HepG2 (cell line): ENCODE measurements at regions not wholly inside any gene's neighbourhood (a gene's known extent, or its start where the extent isn't known, plus 50 kb on each side); places are given as distances from the start of the nearest gene placed in this dataset.

Source experiments
- CEBPB ChIP-seq: IDR thresholded peaks from 2 replicates; pipeline ENCODE4 v1.6.1; 2011; ENCODE audit warnings: low read depth, low read length, improper control_type of control experiment, borderline replicate concordance
- GTF2F1 ChIP-seq: fragments of 150-350 bp; IDR thresholded peaks from 2 replicates; pipeline ENCODE4 v1.6.1; 2014; ENCODE audit warnings: low read length
- HIVEP1 ChIP-seq: sonication (generic); formaldehyde crosslinking; IDR thresholded peaks from 2 replicates; pipeline ENCODE4 v1.4.0; 2020; ENCODE audit warnings: mild to moderate bottlenecking, missing genetic modification reagents
- HMG20B ChIP-seq: conservative IDR thresholded peaks from 2 replicates; pipeline ENCODE4 v1.6.1; 2016; ENCODE audit warnings: missing genetic modification reagents, missing compliant biosample characterization
- HNF4G ChIP-seq, 2 experiments: sonication (generic) in 1 of 2; formaldehyde crosslinking in 1 of 2; IDR thresholded peaks; 2 replicates each; pipeline versions ENCODE4 v1.4.0 to v1.6.1; 2011 to 2020; ENCODE audit warnings: borderline replicate concordance in 2 of 2, low read depth in 2 of 2, mild to moderate bottlenecking in 2 of 2, low read length in 1 of 2, missing genetic modification reagents in 1 of 2, moderate library complexity in 1 of 2
- HNRNPUL1 ChIP-seq: fragments of 200-400 bp; formaldehyde crosslinking; IDR thresholded peaks from 2 replicates; pipeline ENCODE4 v1.6.1; 2017; ENCODE audit warnings: low read depth, mild to moderate bottlenecking, low read length, moderate library complexity
- MEF2D ChIP-seq: sonication (generic); formaldehyde crosslinking; IDR thresholded peaks from 2 replicates; pipeline ENCODE4 v1.5.1; 2020; ENCODE audit warnings: mild to moderate bottlenecking, missing genetic modification reagents
- REL ChIP-seq: sonication (generic); formaldehyde crosslinking; conservative IDR thresholded peaks from 2 replicates; pipeline ENCODE4 v1.8.0; 2022; ENCODE audit warnings: mild to moderate bottlenecking, missing genetic modification reagents, moderate library complexity
- U2AF1 ChIP-seq: fragments of 200-400 bp; formaldehyde crosslinking; optimal IDR thresholded peaks from 2 replicates; pipeline ENCODE3; 2017; ENCODE audit warnings: mild to moderate bottlenecking, low read depth, low read length
- YEATS4 ChIP-seq: sonication (generic); formaldehyde crosslinking; IDR thresholded peaks from 2 replicates; pipeline ENCODE4 v1.4.0; 2020; ENCODE audit warnings: missing genetic modification reagents, borderline replicate concordance
- ZFX ChIP-seq: sonication (generic); formaldehyde crosslinking; IDR thresholded peaks from 2 replicates; pipeline ENCODE4 v1.4.0; 2020; ENCODE audit warnings: mild to moderate bottlenecking, low read depth, missing genetic modification reagents, moderate library complexity
- ZFYVE20 ChIP-seq: sonication (generic); formaldehyde crosslinking; IDR thresholded peaks from 2 replicates; pipeline ENCODE4 v1.8.0; 2023; ENCODE audit warnings: low read depth, mild to moderate bottlenecking, moderate library complexity, missing genetic modification reagents, borderline replicate concordance
- ZMAT3 ChIP-seq: sonication (generic); formaldehyde crosslinking; conservative IDR thresholded peaks from 2 replicates; pipeline ENCODE4 v1.7.0; 2021; ENCODE audit warnings: missing genetic modification reagents
- ZNF317 ChIP-seq: sonication (generic); formaldehyde crosslinking; IDR thresholded peaks from 2 replicates; pipeline ENCODE4 v1.5.0; 2020; ENCODE audit warnings: mild to moderate bottlenecking, missing genetic modification reagents
- ZNF460 ChIP-seq: sonication (generic); formaldehyde crosslinking; IDR thresholded peaks from 2 replicates; pipeline ENCODE4 v1.5.1; 2020; ENCODE audit warnings: missing genetic modification reagents, mild to moderate bottlenecking, borderline replicate concordance
- ZNF720 ChIP-seq: sonication (generic); formaldehyde crosslinking; IDR thresholded peaks from 2 replicates; pipeline ENCODE4 v1.4.0; 2020; ENCODE audit warnings: missing genetic modification reagents
- TF ChIP-seq, protein P1 (sequence below), 2 experiments: IDR thresholded peaks; 2 replicates each; pipeline ENCODE4 v1.6.1; 2011 to 2012; ENCODE audit warnings: low read length in 2 of 2, borderline replicate concordance in 1 of 2, low read depth in 1 of 2, mild to moderate bottlenecking in 1 of 2, moderate library complexity in 1 of 2
- TF ChIP-seq, protein P2 (sequence below): sonication (generic); formaldehyde crosslinking; IDR thresholded peaks from 2 replicates; pipeline ENCODE4 v1.8.0; 2022; ENCODE audit warnings: mild to moderate bottlenecking, missing genetic modification reagents; ENCODE audit not compliant: insufficient replicate concordance
- TF ChIP-seq, protein P3 (sequence below): sonication (generic); formaldehyde crosslinking; IDR thresholded peaks from 2 replicates; pipeline ENCODE4 v1.5.1; 2020; ENCODE audit warnings: mild to moderate bottlenecking, missing genetic modification reagents, borderline replicate concordance

DNA sequence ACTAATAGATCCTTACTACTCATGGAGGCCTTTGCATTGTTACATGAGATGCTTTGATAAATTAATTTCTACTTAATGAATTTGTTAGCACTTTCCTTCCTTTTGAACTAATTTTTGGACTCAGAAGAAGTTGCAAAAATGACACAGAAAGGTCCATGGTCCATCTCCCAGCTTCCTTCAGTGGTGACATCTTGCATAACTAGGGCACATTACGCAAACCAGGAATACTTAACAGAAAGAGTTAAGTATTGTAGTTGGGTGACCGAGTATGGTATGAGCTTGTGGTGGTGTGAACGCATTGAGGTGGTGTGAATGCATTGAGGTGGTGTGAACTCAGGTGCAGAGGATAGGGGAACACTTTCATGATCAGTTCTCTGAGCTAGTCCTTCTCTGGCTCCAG, 151.1 kb upstream of the TWIST2 start (continued):
- TF ChIP-seq HIVEP1 (CRISPR knock-in tag): no peak
- TF ChIP-seq ZNF720: no peak
- TF ChIP-seq, protein P1, sequence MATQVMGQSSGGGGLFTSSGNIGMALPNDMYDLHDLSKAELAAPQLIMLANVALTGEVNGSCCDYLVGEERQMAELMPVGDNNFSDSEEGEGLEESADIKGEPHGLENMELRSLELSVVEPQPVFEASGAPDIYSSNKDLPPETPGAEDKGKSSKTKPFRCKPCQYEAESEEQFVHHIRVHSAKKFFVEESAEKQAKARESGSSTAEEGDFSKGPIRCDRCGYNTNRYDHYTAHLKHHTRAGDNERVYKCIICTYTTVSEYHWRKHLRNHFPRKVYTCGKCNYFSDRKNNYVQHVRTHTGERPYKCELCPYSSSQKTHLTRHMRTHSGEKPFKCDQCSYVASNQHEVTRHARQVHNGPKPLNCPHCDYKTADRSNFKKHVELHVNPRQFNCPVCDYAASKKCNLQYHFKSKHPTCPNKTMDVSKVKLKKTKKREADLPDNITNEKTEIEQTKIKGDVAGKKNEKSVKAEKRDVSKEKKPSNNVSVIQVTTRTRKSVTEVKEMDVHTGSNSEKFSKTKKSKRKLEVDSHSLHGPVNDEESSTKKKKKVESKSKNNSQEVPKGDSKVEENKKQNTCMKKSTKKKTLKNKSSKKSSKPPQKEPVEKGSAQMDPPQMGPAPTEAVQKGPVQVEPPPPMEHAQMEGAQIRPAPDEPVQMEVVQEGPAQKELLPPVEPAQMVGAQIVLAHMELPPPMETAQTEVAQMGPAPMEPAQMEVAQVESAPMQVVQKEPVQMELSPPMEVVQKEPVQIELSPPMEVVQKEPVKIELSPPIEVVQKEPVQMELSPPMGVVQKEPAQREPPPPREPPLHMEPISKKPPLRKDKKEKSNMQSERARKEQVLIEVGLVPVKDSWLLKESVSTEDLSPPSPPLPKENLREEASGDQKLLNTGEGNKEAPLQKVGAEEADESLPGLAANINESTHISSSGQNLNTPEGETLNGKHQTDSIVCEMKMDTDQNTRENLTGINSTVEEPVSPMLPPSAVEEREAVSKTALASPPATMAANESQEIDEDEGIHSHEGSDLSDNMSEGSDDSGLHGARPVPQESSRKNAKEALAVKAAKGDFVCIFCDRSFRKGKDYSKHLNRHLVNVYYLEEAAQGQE (IDR thresholded peaks at IDR 0.05; ENCODE audit: borderline replicate concordance in 1 of 2, low read depth in 1 of 2, low read length in 2 of 2): no peak
- TF ChIP-seq ZNF317 (CRISPR knock-in tag): no peak
- no peak for TF ChIP-seq HNRNPUL1
- TF ChIP-seq, protein P2, sequence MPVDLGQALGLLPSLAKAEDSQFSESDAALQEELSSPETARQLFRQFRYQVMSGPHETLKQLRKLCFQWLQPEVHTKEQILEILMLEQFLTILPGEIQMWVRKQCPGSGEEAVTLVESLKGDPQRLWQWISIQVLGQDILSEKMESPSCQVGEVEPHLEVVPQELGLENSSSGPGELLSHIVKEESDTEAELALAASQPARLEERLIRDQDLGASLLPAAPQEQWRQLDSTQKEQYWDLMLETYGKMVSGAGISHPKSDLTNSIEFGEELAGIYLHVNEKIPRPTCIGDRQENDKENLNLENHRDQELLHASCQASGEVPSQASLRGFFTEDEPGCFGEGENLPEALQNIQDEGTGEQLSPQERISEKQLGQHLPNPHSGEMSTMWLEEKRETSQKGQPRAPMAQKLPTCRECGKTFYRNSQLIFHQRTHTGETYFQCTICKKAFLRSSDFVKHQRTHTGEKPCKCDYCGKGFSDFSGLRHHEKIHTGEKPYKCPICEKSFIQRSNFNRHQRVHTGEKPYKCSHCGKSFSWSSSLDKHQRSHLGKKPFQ (CRISPR knock-in tag): peak; percentile 78
- TF ChIP-seq MEF2D: no peak
- TF ChIP-seq HNF4G (IDR thresholded peaks at IDR 0.05; ENCODE audit: borderline replicate concordance, low read depth, low read length): 0 out of 2 replicates have a peak, but pooled peaks have one; percentile 20
- TF ChIP-seq HNF4G (CRISPR knock-in tag; IDR thresholded peaks at IDR 0.05; ENCODE audit: borderline replicate concordance, low read depth): no peak
- no peak for TF ChIP-seq ZFX (CRISPR knock-in tag)
- peak; percentile 70; the same call in 1 of the 2 replicates for TF ChIP-seq CEBPB
- no peak for TF ChIP-seq HMG20B (CRISPR knock-in tag)
- TF ChIP-seq REL (CRISPR knock-in tag): no peak
- no peak for TF ChIP-seq YEATS4
- no peak for TF ChIP-seq ZMAT3 (CRISPR knock-in tag)
- TF ChIP-seq, protein P3, sequence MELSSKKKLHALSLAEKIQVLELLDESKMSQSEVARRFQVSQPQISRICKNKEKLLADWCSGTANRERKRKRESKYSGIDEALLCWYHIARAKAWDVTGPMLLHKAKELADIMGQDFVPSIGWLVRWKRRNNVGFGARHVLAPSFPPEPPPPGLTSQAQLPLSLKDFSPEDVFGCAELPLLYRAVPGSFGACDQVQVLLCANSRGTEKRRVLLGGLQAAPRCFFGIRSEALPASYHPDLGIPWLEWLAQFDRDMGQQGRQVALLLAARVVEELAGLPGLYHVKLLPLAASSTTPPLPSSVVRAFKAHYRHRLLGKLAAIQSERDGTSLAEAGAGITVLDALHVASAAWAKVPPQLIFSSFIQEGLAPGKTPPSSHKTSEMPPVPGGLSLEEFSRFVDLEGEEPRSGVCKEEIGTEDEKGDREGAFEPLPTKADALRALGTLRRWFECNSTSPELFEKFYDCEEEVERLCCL (CRISPR knock-in tag): no peak
- no peak for TF ChIP-seq GTF2F1
- TF ChIP-seq ZNF460: no peak
- no peak for TF ChIP-seq ZFYVE20 (CRISPR knock-in tag)
- no peak for TF ChIP-seq U2AF1
